Activated CD4-positive, alpha-beta T cell treated with anti-CD3 and anti-CD28 coated beads, Interleukin-2, amount 10 ng/mL, durations not matched to agents 7 days and 5 days (primary cell): ENCODE measurements at regions not wholly inside any gene's neighbourhood (a gene's known extent, or its start where the extent isn't known, plus 50 kb on each side); places are given as distances from the start of the nearest gene placed in this dataset.
"Not testable (repeated sequence)": the region's sequence is repeated elsewhere in the genome, so short reads cannot be mapped to it uniquely, and the experiment has no call there.

ENCODE experiments used
- CTCF ChIA-PET: fragments of 350-600 bp; sonication (Branson Sonifier 250); formaldehyde crosslinking; loops from one replicate; lab custom pipeline; 2021; ENCODE audit warnings: antibody characterized with exemption; lab: Charles Lee
- POLR2A ChIA-PET: fragments of 350-600 bp; sonication (Branson Sonifier 250); formaldehyde crosslinking; loops from one replicate; lab custom pipeline; 2021; ENCODE audit warnings: antibody characterized with exemption; lab: Charles Lee
- DNase-seq: peaks from one replicate; pipeline ENCODE4 v3.0.0-alpha.2; 2020
- H3K27ac Mint-ChIP-seq: one replicate; pipeline ENCODE4 v1.8.0; 2021; ENCODE audit warnings: mild to moderate bottlenecking, moderate library complexity, mixed read lengths
- H3K27me3 Mint-ChIP-seq: one replicate; pipeline ENCODE4 v1.8.0; 2021; ENCODE audit warnings: mixed read lengths
- H3K36me3 Mint-ChIP-seq: one replicate; pipeline ENCODE4 v1.8.0; 2021; ENCODE audit warnings: low read depth, mixed read lengths
- H3K4me1 Mint-ChIP-seq: one replicate; pipeline ENCODE4 v1.8.0; 2021; ENCODE audit warnings: mixed read lengths
- H3K4me3 Mint-ChIP-seq: one replicate; pipeline ENCODE4 v1.8.0; 2021; ENCODE audit warnings: mild to moderate bottlenecking, moderate library complexity, mixed read lengths
- H3K9me3 Mint-ChIP-seq: one replicate; pipeline ENCODE4 v1.8.0; 2021; ENCODE audit warnings: mixed read lengths

DNA sequence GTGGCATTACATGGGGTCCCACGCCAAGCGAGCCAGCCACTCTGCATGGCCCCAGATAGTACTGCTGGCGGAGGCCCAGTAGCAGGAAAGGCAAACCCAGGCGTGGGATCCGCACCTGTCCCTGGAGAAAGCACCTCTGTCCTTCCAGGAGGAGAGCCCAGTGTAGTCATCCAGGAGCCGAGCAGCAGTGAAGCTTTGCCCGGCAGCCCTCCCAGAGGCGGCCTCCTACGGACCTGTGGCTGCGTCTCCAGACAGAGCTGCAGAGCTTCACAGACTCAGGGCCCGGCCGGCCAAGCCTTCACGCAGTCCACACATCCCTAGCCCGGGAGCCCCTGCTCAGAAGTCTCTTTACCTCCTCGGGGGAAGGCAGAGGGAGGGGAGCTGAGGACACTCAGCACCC is 100.8 kb upstream of the PPP1R26 start:
- Mint-ChIP-seq H3K4me1 (no peaks in the 10 kb centered on the region), H3K9me3 (no peaks in the 10 kb centered on the region), H3K4me3 (no peak overlapping the region), H3K27me3 (no peaks in the 10 kb centered on the region), H3K27ac (no peak overlapping the region), H3K36me3 (no peaks in the 10 kb centered on the region)
- ChIA-PET POLR2A (no interaction called here), CTCF (no interaction called here)
- DNase-seq = no peak

DNA sequence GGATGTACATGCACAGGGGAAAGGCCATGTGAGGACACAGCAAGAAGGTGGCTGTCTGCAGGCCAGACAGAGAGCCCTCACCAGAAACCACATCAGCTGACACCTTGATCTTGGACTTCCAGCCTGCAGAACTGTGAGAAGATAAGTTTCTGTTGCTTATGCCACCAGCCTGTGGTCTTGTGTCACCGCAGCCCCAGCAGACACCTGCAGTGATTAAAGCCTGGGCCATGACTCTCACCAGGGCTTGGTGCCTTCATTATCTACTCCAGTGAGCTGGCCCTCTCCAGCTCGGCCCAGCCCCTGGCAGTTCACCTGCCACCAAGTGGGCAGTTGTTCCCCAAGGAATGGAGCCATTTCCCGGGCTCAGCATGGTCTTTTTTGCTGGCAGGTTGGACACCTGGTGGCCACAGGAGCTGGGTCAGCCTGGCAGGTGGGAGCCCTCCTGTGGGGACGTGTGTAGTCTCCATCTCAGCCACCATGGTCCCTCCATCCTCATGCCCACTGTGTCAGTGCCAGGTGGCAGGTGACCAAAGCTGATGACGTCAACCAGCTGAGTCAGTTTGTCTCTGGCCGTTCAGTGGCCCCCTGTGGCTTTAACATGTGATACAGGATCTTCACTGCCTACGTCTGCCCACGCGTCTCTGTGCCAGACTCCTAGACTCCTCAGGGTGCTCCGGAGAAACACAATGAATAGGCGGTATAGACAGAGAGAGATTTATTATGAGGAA is 99.9 kb upstream of the PPP1R26 start:
- H3K36me3 Mint-ChIP-seq = no peaks in the 10 kb centered on the region
- ChIA-PET POLR2A (no interaction called here), CTCF (no interaction called here)
- no peak for DNase-seq
- H3K27me3 Mint-ChIP-seq = no peaks in the 10 kb centered on the region
- no peak overlapping the region for H3K27ac Mint-ChIP-seq
- H3K4me1 Mint-ChIP-seq = no peaks in the 10 kb centered on the region
- peaks cover 2% of the 10 kb centered on the region for H3K9me3 Mint-ChIP-seq
- H3K4me3 Mint-ChIP-seq = no peak overlapping the region

DNA sequence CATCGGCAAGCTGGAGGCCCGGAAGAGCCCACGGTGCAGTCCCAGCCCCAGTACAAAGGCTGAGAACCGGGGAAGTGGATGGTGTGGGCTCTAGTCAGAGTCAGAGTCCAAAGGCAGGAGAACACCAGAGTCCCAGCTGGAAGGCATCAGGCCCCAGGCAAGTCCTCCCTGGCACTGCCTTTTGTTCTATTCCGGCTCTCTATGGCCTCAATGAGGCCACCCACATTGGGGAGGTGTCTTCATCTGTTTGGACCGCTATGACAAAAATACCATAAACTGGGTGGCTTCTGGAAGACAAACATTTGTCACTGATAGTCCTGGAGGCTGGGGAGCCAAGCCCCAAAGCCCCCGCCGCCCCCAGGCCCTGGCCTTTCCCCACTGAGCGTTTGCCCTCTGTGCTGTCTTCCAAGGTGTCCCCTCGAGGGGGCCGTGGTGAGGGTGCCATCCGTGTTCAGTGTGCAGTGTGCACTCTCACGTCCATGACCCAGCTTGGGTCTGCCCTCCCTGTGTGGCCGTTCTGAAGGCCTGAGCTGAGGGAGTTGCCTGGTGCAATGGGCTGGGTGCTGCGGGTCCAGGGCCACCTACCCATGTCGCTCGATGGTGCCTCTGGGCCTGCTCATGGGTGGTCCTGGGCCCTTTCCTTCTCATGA is 99.1 kb upstream of the PPP1R26 start:
- Mint-ChIP-seq H3K9me3 (peaks cover 2% of the 10 kb centered on the region), H3K4me1 (no peaks in the 10 kb centered on the region), H3K4me3 (no peak overlapping the region), H3K36me3 (no peaks in the 10 kb centered on the region), H3K27me3 (no peaks in the 10 kb centered on the region), H3K27ac (no peak overlapping the region)
- CTCF ChIA-PET = no interaction called here
- POLR2A ChIA-PET = no interaction called here
- no peak for DNase-seq

GRCh38 chr9:135381762-135382310 is 97.7 kb upstream of the PPP1R26 start:
- peaks cover 2% of the 10 kb centered on the region for H3K9me3 Mint-ChIP-seq
- H3K27ac Mint-ChIP-seq = no peak overlapping the region
- H3K4me1 Mint-ChIP-seq = no peaks in the 10 kb centered on the region
- no peaks in the 10 kb centered on the region for H3K36me3 Mint-ChIP-seq
- no peak for DNase-seq
- H3K4me3 Mint-ChIP-seq = no peak overlapping the region
- no peaks in the 10 kb centered on the region for H3K27me3 Mint-ChIP-seq
- CTCF ChIA-PET = no interaction called here
- POLR2A ChIA-PET = no interaction called here

DNA sequence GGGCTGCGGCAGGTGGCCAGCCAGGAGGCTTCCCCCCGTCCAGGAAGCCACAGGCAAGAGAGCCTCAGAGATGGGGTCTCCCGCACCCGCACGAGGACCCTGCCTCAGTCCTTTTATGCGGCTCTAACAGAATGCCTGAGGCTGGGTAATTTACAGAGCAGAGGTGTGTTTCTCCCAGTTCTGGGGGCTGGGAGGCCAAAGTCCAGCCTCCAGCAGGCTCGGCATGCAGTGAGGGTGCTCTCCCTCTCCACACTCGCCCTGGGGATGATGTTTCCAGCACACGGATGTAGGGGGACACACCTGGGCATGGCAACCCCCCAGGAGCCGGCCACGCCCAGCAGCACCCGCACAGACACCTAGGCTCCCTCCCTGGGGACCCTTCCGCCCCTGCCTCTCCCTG is 95.4 kb upstream of the PPP1R26 start:
- Mint-ChIP-seq H3K36me3 (no peaks in the 10 kb centered on the region), H3K4me3 (no peak overlapping the region), H3K27me3 (no peaks in the 10 kb centered on the region), H3K9me3 (peaks cover 2% of the 10 kb centered on the region), H3K4me1 (no peaks in the 10 kb centered on the region), H3K27ac (no peak overlapping the region)
- DNase-seq = no peak
- POLR2A ChIA-PET = no interaction called here
- CTCF ChIA-PET = no interaction called here

DNA sequence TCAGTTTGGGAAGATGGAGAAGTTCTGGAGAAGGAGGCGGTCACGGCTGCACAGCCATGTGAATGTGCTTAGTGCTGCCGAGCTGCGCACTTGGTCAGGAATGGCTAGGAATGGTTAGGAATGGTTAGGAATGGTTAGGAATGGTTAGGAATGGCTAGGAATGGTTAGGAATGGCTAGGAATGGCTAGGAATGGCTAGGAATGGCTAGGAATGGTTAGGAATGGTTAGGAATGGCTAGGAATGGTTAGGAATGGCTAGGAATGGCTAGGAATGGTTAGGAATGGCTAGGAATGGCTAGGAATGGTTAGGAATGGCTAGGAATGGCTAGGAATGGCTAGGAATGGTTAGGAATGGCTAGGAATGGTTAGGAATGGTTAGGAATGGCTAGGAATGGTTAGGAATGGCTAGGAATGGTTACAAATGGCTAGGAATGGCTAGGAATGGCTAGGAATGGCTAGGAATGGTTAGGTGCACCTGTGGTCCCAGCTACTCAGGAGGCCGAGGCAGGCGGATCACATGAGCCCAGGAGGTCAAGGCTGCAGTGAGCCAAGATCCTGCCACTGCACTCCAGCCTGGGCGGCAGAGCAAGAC is 94.7 kb upstream of the PPP1R26 start:
- CTCF ChIA-PET, H3K27ac Mint-ChIP-seq, POLR2A ChIA-PET: not testable (repeated sequence)

DNA sequence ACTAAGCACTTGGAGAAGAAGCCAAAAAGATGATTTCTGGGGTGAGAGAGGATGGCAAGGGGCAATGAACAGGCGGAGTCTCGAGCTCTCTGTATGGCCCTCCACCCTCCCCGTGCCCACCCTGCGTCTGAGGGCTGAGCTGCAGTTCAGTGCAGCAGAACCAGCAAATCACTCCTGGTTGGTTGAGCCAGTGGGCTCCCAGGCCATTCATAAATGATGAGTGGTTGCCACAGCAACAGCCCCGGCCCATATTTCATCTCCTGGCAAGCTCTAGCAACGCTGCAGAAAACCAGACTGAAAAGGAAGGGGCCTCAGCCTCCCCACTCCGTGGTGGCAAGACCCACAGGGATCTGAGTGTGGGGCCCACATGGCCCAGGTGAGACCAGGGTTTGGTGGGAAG is 93.8 kb upstream of the PPP1R26 start:
- ChIA-PET CTCF (no interaction called here), POLR2A (no interaction called here)
- no peak for DNase-seq
- H3K4me1 Mint-ChIP-seq = no peaks in the 10 kb centered on the region
- H3K4me3 Mint-ChIP-seq = no peak overlapping the region
- no peak overlapping the region for H3K27ac Mint-ChIP-seq
- peaks cover 2% of the 10 kb centered on the region for H3K9me3 Mint-ChIP-seq
- no peaks in the 10 kb centered on the region for H3K36me3 Mint-ChIP-seq
- H3K27me3 Mint-ChIP-seq = no peaks in the 10 kb centered on the region

More for the DNA sequence above, 94.7 kb upstream of the PPP1R26 start:
- H3K36me3 Mint-ChIP-seq, H3K27me3 Mint-ChIP-seq, H3K4me1 Mint-ChIP-seq, H3K9me3 Mint-ChIP-seq, H3K4me3 Mint-ChIP-seq, DNase-seq: not testable (repeated sequence)

DNA sequence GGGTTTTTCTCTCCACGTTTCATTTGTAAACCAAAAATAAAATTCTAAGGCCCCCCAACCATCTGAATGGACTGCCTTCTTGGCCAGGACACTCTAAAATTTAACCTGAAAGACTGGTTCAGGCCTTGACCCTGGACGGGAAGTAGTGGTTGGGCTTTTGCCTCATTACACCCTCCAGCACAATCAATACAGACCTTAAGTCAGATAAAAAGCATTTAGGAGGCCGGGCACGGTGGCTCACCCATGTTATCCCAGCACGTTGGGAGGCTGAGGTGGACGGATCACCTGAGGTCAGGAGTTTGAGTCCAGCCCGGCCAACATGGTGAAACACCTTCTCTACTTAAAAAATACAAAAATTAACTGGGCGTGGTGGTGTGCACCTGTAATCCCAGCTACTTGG is 91.6 kb upstream of the PPP1R26 start:
- POLR2A ChIA-PET = no interaction called here
- Mint-ChIP-seq H3K4me1 (no peaks in the 10 kb centered on the region), H3K27me3 (no peaks in the 10 kb centered on the region), H3K9me3 (peaks cover 2% of the 10 kb centered on the region), H3K27ac (no peak overlapping the region), H3K4me3 (no peak overlapping the region), H3K36me3 (no peaks in the 10 kb centered on the region)
- no peak for DNase-seq
- CTCF ChIA-PET = no interaction called here

- ChIA-PET POLR2A (no interaction called here), CTCF (no interaction called here)
- Mint-ChIP-seq H3K9me3 (peaks cover 2% of the 10 kb centered on the region), H3K27ac (no peak overlapping the region), H3K4me3 (no peak overlapping the region), H3K36me3 (no peaks in the 10 kb centered on the region), H3K27me3 (no peaks in the 10 kb centered on the region), H3K4me1 (no peaks in the 10 kb centered on the region)
- DNase-seq = no peak
Measured at GRCh38 chr9:135388530-135388929, 91.1 kb upstream of the PPP1R26 start.

- DNase-seq = no peak
- no peak overlapping the region for H3K4me3 Mint-ChIP-seq
- H3K27ac Mint-ChIP-seq = no peak overlapping the region
- no peaks in the 10 kb centered on the region for H3K27me3 Mint-ChIP-seq
- H3K9me3 Mint-ChIP-seq = no peaks in the 10 kb centered on the region
- no peaks in the 10 kb centered on the region for H3K4me1 Mint-ChIP-seq
- POLR2A ChIA-PET = no interaction called here
- H3K36me3 Mint-ChIP-seq = no peaks in the 10 kb centered on the region
- CTCF ChIA-PET = no interaction called here
Measured at GRCh38 chr9:135391759-135392158, 87.8 kb upstream of the PPP1R26 start.

- ChIA-PET CTCF (no interaction called here), POLR2A (no interaction called here)
- H3K4me1 Mint-ChIP-seq = no peaks in the 10 kb centered on the region
- no peak overlapping the region for H3K27ac Mint-ChIP-seq
- no peak overlapping the region for H3K4me3 Mint-ChIP-seq
- H3K27me3 Mint-ChIP-seq = no peaks in the 10 kb centered on the region
- no peaks in the 10 kb centered on the region for H3K9me3 Mint-ChIP-seq
- no peak for DNase-seq
- no peaks in the 10 kb centered on the region for H3K36me3 Mint-ChIP-seq
Measured at GRCh38 chr9:135392511-135392910, 87.1 kb upstream of the PPP1R26 start.

DNA sequence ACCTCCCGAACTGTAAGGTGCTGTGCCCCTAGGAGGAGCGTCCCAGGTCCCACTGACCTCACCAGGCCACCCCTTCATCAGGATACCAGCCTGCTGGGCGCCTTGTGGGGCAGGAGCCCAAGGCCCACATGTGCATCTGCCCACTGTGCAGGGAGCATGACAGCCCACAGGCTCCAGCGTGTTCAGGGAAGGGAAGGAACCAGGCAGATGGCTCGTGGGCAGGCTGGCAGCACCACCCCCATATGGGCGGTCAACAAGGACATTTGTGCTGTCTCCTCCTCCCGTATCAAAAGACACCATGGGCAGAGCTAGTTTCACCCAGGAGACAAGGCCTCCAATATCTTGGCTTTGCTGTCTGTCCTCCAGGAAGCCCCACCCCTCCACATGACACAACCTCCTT is 85.5 kb upstream of the PPP1R26 start:
- Mint-ChIP-seq H3K4me3 (no peak overlapping the region), H3K36me3 (no peaks in the 10 kb centered on the region), H3K27ac (no peak overlapping the region), H3K9me3 (no peaks in the 10 kb centered on the region), H3K4me1 (no peaks in the 10 kb centered on the region), H3K27me3 (no peaks in the 10 kb centered on the region)
- CTCF ChIA-PET = no interaction called here
- POLR2A ChIA-PET = no interaction called here
- no peak for DNase-seq
